NCI-H1417 (cell line): ENCODE measurements at regions not wholly inside any gene's neighbourhood (a gene's known extent, or its start where the extent isn't known, plus 50 kb on each side); places are given as distances from the start of the nearest gene placed in this dataset.
A peak's percentile ranks its signal among the peaks of the same experiment; 100 is the strongest.

Experiments used
- DNase-seq, 3 experiments: peaks; one replicate each; lab custom pipeline; 2025; lab: John Stamatoyannopoulos, UW

GRCh38 chr4:123455360-123455759 is 58.8 kb downstream of the SPRY1 start:
- DNase-seq, result no peak

GRCh38 chr4:123462007-123462406 is 65.4 kb downstream of the SPRY1 start:
- no peak for DNase-seq

DNA sequence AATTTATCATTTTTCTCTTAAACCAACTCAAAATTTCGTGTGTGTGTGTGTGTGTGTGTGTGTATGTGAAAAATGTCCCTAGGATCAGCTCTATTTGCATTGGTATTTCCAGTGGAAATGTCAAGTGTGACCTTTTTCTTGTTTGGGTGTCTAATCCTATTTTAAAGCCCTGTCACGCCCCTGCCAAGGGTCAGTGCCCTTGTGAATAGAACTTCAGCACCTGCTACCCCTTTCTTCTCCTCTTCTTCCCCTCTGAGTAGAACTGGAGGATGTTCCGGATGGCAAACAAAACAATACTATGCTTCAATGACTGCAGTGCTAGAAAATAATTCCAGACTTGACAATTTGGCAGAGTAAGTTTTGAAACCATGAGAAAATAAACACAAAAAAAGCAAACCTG is 67.3 kb downstream of the SPRY1 start:
- no peak for DNase-seq

DNA sequence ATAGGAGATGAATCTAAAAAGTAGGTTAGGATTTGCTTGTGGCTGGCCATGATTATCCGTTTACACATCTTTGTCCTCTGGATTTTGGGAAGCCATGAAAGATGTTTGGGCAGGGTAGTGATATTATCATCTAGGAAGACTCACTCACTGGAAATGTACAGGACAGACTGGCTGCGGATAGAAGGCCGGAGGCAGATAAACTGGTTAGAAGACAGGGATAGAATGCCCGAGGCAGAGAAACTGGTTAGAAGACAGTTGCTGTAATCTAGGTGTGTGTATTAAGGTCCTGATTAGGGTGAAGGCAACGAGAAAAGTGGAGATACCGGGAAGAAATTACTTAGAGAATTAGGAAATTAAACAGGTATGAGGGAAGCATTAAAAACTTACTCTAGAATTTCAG is 68.8 kb downstream of the SPRY1 start:
- DNase-seq, result no peak

GRCh38 chr4:123466080-123466785 is 69.6 kb downstream of the SPRY1 start:
- DNase-seq, result no peak

GRCh38 chr4:123468479-123469031 is 72.0 kb downstream of the SPRY1 start:
- DNase-seq, result no peak

DNA sequence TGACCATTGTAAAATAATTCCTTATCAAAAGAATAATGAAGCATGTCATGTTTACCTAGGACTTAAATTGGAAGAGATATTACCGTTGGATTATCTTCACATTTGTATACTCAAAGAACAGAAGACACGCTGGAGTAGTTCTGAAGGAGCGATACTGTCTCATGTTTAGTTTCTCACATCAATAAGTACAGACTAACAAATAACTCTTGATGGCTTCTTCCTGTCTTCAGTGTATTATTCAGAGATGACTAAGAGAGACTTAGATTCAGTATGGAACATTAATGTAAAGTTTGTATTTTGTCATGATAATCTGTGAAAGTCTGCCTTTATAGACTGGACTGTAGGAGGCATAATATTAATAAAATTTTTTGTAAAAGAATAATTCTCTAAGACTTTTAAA is 72.7 kb downstream of the SPRY1 start:
- no peak for DNase-seq

GRCh38 chr4:123469696-123470095 is 73.1 kb downstream of the SPRY1 start:
- no peak for DNase-seq

- DNase-seq, result no peak
Measured at GRCh38 chr4:123470640-123471039, 74.0 kb downstream of the SPRY1 start.

DNA sequence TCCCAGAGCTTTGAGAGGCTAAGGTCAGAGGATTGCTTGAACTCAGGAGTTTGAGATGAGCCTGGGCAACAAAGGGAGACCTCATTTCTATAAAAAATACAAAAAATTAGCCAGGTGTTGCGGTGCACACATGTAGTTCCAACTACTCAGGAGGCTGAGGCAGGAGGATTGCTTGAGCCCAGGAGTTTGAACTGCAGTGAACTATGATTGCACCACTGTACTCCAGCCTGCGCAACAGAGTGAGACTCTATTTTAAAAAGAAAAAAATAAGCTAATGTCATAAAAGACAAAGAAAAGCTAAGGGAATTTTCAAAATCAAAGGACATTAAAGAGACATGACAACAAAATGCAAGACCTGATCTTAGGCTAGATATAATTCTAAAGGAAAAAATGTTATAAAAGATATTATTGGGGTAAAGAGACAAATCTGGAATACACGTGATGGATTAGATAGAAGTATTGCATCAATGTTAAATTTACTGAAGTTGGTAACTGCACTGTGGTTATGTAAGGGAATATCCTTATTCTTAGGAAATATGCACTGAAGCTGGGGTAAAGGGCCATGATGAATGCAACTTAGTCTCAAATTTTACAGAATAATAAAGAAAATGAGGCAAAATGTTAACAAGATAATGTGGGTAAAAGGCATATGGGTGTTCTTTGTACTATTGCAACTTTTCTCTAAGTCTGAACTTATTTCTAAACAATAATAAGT is 75.2 kb downstream of the SPRY1 start:
- no peak for DNase-seq

GRCh38 chr4:123474817-123475216 is 78.2 kb downstream of the SPRY1 start:
- DNase-seq, result no peak

DNA sequence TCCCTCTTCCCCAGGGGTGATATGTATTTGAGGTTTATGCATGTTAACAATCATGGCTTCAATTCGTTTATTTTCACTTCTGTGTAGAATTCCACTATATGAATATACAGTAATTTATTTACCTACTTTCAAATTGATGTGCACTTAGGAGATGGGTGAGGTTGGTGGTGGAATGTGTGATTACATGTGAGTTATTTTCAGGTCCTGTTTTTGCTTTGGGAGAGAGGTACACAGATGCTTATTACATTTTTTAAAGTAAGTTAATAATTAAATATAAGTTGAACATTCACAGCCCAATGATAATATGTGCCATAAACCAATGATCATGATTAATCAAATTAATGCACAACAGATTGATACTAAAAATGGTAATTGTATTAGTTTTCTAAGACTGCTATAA is 79.5 kb downstream of the SPRY1 start:
- DNase-seq, result no peak

DNA sequence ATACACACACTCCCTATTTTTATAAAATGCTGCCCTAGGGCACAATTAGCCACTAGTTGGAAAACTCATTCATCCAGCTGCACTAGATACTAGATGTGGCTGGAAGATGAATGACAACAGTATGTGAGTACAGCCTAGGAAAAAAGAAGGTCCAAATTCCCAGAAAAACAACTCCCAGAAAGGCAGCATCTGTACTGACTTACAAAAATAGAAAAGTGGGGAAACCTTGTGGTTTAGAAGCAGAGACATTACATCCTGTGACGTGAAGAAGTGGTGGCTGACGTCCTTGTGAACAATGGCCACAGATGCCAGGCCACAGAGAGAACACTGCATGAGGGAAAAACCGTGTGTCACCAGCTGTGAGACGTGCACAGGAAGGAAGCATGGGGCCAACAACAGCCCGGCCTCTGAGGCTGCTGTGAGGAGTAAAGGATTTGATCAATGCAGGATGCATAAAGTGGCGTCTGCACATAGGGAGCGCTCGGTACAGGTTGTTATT is 81.2 kb downstream of the SPRY1 start:
- DNase-seq, result peak in 1 of 3 experiments; percentile 48

- no peak for DNase-seq
Measured at GRCh38 chr4:123478859-123479345, 82.3 kb downstream of the SPRY1 start.

DNA sequence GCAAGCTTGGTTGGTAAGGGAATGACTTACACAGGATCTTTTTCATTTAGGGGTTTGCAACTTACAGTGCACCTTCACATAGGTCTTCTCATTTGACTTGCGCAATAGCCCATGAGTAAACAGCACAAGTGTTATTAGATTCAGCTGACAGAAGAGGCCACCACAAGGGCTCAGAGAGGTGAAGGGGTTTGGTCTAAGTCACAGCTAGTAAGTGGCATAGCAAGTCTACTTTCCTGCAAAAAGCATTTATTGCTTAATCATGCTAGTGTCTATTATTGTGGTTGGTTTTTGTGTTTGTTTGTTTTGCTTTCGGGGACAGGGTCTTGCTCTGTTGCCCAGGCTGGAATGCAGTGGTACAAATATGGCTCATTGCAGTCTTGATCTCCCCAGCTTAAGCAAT is 83.3 kb downstream of the SPRY1 start:
- no peak for DNase-seq

DNA sequence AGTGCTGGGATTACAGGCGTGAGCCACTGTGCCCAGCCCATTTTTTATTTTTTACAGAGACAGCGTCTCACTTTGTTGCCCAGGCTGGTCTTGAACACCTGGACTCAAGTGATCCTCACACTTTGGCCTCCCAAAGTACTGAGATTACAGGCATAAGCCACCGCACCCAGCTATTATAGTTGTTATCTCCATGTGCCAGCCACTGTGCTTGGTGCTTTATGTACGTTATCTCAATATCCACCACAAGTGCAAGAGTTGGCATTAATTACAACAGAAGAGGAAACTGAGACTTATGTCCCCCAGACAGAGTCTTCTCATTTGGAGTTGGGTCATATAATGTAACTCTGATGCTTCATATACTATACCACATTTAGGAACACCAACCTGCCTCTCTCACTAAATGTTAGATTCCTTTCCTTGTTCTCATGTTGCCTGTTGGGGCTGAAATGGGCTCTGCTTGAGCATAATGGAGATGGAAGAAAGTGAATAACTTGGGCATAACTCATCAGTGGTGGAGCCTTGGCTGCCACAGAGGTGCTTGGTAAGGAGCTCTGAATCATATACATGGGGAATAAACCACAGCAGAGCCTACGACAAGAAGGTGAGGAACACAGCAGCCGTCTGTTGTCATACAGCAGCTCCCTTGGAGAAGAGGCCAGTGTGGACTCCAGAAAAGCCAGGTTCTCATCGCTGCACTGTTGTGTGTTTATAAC is 84.3 kb downstream of the SPRY1 start:
- no peak for DNase-seq

DNA sequence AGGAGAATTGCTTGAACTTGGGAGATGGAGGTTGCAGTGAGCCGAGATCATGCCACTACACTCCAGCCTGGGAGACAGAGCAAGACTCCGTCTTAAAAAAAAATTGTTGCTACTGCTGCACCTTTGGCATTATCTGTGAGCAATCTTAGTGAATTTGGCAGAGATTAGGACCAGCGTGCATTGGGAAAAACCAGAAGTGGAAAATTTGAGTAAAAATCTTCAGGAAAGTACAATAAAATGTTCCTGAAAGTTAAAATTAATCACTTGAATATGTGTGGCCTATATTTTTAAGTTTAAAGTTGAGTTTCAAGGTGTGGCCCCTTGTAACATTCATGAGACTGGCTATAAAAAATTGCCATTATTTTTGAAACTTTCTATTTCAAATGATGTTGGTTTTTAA is 85.1 kb downstream of the SPRY1 start:
- no peak for DNase-seq

DNA sequence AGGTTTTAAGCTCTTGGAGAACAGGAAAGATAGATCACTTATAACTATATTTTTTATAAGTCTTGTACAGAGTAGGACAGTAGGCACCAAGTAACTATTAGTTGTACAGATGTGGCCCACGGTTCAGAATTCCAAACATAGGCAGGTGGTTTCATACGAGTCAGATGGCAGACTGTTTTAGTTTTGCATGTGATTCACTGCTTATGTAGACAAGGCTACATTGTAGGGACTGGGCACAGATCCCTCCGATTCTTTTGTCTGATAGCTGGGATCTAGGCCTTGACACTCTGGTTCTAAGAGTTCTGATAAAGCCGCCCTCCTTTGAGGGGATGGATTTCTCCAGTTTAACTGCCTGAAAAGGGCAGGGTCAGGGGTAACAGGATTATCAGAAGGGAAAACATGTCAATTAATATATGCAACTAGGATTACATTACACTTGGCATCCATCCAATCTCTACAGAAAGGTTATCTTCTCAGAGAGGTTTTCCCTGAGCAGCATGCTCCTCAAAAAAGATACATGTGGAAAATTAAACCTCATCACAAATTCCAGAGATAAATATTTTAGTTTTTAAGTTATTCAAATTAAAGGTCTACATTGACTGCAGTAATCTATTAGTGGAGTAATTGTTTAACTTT is 87.8 kb downstream of the SPRY1 start:
- DNase-seq, result peak in 1 of 3 experiments; percentile 29

- no peak for DNase-seq
Measured at GRCh38 chr4:123485601-123486000, 89.0 kb downstream of the SPRY1 start.

DNA sequence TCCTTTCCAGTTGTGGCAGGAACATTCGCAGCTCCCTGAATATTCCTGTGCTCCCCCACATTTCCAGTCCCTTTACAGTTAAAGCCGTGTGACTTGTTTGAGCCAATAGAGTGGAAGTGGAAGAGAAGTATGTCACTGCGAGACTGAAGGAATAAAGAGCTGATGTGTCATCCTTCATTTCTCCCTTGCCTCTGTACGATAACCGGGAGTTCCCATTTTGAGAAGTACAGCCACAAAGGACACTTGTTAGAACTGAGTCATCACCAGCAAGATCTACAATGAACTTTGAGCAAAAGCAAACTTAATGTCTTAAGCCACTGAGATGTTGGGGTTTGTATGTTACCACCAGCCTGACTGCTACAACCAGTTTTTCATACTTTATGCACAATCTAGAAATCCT is 92.3 kb downstream of the SPRY1 start:
- DNase-seq, result no peak

DNA sequence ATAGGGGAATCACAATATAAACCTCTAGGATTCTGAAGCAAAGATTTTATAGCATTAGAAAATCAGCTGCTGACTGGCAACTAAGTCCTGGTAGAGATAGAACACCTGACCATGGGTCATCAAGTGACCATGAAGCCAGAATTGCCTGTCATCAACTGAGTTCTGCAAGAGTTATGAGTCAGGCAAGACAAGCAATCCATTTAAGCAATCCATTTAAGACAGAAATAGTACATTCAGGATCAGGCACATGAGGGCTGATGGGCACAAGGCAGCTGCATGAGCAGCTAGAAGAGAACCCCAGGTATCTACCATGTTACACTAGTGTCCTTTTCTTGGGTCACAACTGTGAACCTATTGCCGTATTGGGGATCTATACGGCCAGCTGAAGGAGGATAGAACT is 98.9 kb downstream of the SPRY1 start:
- DNase-seq, result no peak

DNA sequence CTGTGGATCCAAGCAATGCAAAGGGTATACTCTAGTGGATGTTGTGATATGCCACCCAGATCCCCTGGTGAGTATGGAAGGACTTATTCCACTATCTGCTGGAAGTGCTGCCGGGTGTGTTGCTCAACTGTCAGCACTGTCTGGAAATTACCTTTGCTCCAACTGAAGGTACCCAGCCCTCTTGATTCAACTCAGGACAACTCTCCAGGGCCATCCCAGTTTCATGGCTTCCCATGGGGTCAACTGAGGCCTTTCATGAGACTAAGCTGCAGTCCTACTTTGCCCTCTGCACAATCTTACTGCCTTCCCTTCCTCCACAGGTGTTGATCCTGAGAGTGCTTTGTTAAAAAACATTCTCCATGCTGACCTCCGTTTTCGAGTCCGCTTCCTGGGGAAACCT is 99.8 kb downstream of the SPRY1 start:
- no peak for DNase-seq
